Parathyroid adenoma (tissue), 2 donors: ENCODE measurements at regions not wholly inside any gene's neighbourhood (a gene's known extent, or its start where the extent isn't known, plus 50 kb on each side); places are given as distances from the start of the nearest gene placed in this dataset.

Experiments used
- H2AFZ ChIP-seq: fragments of 300-600 bp; sonication (generic); one replicate; pipeline ENCODE4 v1.7.0; 2017; ENCODE audit warnings: antibody characterized with exemption, mild to moderate bottlenecking
- H3K27ac ChIP-seq: fragments of 300-600 bp; sonication (generic); one replicate; pipeline ENCODE4 v1.7.0; 2017
- H3K27me3 ChIP-seq: fragments of 300-600 bp; sonication (generic); one replicate; pipeline ENCODE4 v1.7.0; 2017; ENCODE audit warnings: low read length; ENCODE audit not compliant: control insufficient read depth, insufficient read depth
- H3K36me3 ChIP-seq: fragments of 300-600 bp; sonication (generic); one replicate; pipeline ENCODE4 v1.7.0; 2017; ENCODE audit warnings: low read length; ENCODE audit not compliant: control insufficient read depth, insufficient read depth
- H3K4me1 ChIP-seq: fragments of 300-600 bp; sonication (generic); one replicate; pipeline ENCODE4 v1.7.0; 2017; ENCODE audit warnings: control low read depth
- H3K4me2 ChIP-seq: fragments of 300-600 bp; sonication (generic); one replicate; pipeline ENCODE4 v1.7.0; 2017; ENCODE audit warnings: low read length
- H3K4me3 ChIP-seq: fragments of 300-600 bp; sonication (generic); one replicate; pipeline ENCODE4 v1.7.0; 2017; ENCODE audit warnings: low read depth, low read length
- H3K79me2 ChIP-seq: fragments of 300-600 bp; sonication (generic); one replicate; pipeline ENCODE4 v1.7.0; 2017; ENCODE audit warnings: control low read depth
- H3K9ac ChIP-seq: fragments of 300-600 bp; sonication (generic); one replicate; pipeline ENCODE4 v1.7.0; 2017; ENCODE audit warnings: mild to moderate bottlenecking
- H3K9me3 ChIP-seq: fragments of 300-600 bp; sonication (generic); one replicate; pipeline ENCODE4 v1.7.0; 2017; ENCODE audit warnings: low read length; ENCODE audit not compliant: control insufficient read depth
- TF ChIP-seq, protein P1 (sequence below): fragments of 300-600 bp; sonication (generic); IDR thresholded peaks from one replicate; pipeline ENCODE4 v1.7.0; 2017; ENCODE audit warnings: antibody characterized with exemption, mild to moderate bottlenecking
- donor health status: primary hyperparathyroidism.

DNA sequence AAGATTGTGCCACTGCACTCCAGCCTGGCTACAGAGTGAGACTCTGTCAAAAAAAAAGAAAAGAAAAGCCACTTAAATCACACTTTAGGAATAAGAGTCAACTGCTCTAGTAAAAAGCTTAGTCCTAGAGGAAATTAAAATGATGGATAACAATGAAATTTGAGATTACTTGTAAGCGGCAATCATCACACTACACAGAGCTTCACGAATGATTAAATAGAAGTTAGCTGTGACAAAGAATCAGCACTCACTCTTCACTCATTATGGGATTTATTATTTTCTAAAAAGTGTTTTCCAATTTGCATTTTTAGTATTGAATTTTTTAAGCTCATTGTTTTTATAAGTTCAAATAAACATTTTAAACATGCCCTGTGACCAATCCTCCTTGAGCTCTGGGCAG is 718.0 kb downstream of the UTRN start:
- Histone ChIP-seq H3K27ac (no peak overlapping the region), H3K36me3 (no peaks in the 10 kb centered on the region), H3K4me2 (no peak overlapping the region), H3K27me3 (no peaks in the 10 kb centered on the region), H3K79me2 (no peaks in the 10 kb centered on the region), H2AFZ (no peak overlapping the region), H3K4me1 (no peaks in the 10 kb centered on the region), H3K9me3 (no peaks in the 10 kb centered on the region), H3K9ac (no peak overlapping the region), H3K4me3 (no peak overlapping the region)
- TF ChIP-seq, protein P1, sequence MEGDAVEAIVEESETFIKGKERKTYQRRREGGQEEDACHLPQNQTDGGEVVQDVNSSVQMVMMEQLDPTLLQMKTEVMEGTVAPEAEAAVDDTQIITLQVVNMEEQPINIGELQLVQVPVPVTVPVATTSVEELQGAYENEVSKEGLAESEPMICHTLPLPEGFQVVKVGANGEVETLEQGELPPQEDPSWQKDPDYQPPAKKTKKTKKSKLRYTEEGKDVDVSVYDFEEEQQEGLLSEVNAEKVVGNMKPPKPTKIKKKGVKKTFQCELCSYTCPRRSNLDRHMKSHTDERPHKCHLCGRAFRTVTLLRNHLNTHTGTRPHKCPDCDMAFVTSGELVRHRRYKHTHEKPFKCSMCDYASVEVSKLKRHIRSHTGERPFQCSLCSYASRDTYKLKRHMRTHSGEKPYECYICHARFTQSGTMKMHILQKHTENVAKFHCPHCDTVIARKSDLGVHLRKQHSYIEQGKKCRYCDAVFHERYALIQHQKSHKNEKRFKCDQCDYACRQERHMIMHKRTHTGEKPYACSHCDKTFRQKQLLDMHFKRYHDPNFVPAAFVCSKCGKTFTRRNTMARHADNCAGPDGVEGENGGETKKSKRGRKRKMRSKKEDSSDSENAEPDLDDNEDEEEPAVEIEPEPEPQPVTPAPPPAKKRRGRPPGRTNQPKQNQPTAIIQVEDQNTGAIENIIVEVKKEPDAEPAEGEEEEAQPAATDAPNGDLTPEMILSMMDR: no peak

DNA sequence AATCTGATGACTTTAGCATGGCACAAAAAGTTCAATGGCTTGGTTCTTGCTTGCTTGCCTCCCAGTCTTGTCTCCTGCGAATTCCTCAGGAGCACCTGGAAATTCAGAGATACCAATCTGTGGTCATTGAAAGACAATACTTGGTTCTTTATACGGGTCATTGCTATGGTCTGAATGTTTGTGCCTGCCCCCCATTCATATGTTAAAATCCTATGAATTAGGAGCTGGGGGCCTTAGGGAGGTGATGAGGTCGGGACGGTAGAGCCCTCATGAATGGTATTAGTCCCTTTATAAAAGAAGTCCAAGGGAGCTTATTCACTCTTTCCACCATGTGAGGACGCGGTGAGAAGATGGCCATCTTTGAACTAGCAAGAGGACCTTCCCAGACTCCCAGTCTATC is 721.8 kb downstream of the UTRN start:
- Histone ChIP-seq H3K4me2 (no peak overlapping the region), H3K36me3 (no peaks in the 10 kb centered on the region), H2AFZ (no peak overlapping the region), H3K9ac (no peak overlapping the region), H3K79me2 (no peaks in the 10 kb centered on the region), H3K4me1 (no peaks in the 10 kb centered on the region), H3K27ac (no peak overlapping the region), H3K9me3 (no peaks in the 10 kb centered on the region), H3K4me3 (no peak overlapping the region), H3K27me3 (no peaks in the 10 kb centered on the region)
- TF ChIP-seq, protein P1: no peak

DNA sequence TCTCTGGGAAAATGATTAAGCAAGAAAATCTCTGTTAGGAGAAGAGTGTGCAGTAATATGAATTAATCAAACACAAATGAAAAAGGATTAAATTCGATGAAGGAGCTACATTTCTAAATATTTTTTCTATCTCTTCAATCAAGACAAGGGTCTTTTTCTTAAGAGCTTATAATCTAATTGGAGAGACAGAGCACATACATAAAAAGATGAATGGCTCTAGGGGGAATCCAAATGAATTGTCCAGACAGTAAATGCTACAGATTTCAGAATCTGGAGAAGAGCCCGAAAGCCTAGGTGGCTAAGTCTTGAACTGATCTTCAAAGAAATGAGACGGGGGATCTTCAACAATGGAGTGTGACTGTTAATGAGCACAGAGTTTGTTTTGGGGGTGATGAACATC is 723.6 kb downstream of the UTRN start:
- Histone ChIP-seq H3K27ac (no peak overlapping the region), H3K4me1 (no peaks in the 10 kb centered on the region), H3K4me3 (no peak overlapping the region), H3K27me3 (no peaks in the 10 kb centered on the region), H2AFZ (no peak overlapping the region), H3K9ac (no peak overlapping the region), H3K36me3 (no peaks in the 10 kb centered on the region), H3K4me2 (no peak overlapping the region), H3K79me2 (no peaks in the 10 kb centered on the region), H3K9me3 (no peaks in the 10 kb centered on the region)
- TF ChIP-seq, protein P1: no peak

DNA sequence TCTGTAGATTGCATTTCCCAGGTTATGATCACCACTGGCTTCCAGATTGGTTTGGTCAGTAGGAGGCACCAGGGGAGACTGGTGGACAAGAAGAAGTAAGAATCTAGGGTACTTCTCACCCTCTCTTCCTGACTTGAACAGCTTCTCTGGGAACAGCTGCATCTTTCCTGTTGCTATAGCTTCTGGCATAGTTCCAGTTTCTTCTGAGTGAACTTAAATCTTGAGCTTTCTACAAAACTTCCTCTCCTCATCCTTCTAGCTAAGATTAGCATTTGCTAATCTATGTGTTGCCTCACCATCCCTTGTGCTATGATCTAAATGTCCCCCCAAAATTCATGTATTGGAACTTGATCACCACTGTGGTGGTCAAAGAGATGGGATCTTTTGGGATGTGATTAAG is 724.6 kb downstream of the UTRN start:
- no peak overlapping the region for H3K27ac ChIP-seq
- H3K79me2 ChIP-seq: no peaks in the 10 kb centered on the region
- H3K27me3 ChIP-seq: no peaks in the 10 kb centered on the region
- no peak overlapping the region for H3K4me2 ChIP-seq
- TF ChIP-seq, protein P1: no peak
- no peak overlapping the region for H3K9ac ChIP-seq
- no peak overlapping the region for H2AFZ ChIP-seq
- H3K36me3 ChIP-seq: no peaks in the 10 kb centered on the region
- no peaks in the 10 kb centered on the region for H3K9me3 ChIP-seq
- H3K4me3 ChIP-seq: no peak overlapping the region
- no peaks in the 10 kb centered on the region for H3K4me1 ChIP-seq

DNA sequence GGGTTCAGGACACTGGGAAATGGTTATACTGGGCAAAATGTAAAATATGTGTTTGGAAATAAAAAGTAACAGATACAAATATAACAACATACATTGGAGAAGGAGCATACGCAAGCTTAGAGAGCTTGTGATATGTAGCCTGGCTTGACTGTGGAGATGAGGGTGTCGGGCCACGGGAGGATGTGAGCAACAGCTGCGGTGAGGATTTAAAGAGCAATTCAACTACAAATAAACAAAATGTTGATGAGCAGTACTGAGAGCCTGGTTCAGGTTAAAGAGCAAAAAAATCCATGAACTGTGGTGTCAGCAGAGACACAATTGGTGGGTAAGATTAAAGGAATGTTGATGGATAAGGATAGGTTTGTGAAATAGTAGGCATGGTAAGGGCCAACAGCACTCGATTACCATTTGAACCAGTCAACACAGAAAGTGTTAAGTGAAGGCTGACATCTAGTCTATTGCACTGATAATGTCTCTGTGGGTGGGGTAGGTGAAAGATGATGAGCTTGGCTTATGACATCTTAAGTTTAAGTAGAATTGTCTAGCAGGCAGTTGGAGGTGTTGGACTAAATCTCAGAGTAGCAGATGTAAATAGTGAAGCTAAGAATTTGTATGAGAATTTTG is 723.2 kb downstream of the EPM2A start:
- H3K4me3 ChIP-seq: no peak overlapping the region
- TF ChIP-seq, protein P1: no peak
- H3K9ac ChIP-seq: no peak overlapping the region
- no peaks in the 10 kb centered on the region for H3K9me3 ChIP-seq
- H3K27me3 ChIP-seq: no peaks in the 10 kb centered on the region
- H3K27ac ChIP-seq: no peak overlapping the region
- H3K36me3 ChIP-seq: no peaks in the 10 kb centered on the region
- H3K4me1 ChIP-seq: no peaks in the 10 kb centered on the region
- no peak overlapping the region for H3K4me2 ChIP-seq
- no peaks in the 10 kb centered on the region for H3K79me2 ChIP-seq
- no peak overlapping the region for H2AFZ ChIP-seq
